A673 (cell line): ENCODE measurements at regions not wholly inside any gene's neighbourhood (a gene's known extent, or its start where the extent isn't known, plus 50 kb on each side); places are given as distances from the start of the nearest gene placed in this dataset.

ENCODE experiments used
- BruUV-seq: library from RNA; stranded (reverse); fragments of 400-500 nt; replicated peaks from 2 replicates; lab custom pipeline; 2021; lab: Mats Ljungman, UMichigan
- CTCF ChIA-PET: fragments of 300-600 bp; sonication (Branson Sonifier 250); formaldehyde crosslinking; loops from one replicate; lab custom pipeline; 2022; ENCODE audit warnings: antibody characterized with exemption; lab: Charles Lee
- POLR2A ChIA-PET: fragments of 300-600 bp; sonication (Branson Sonifier 250); formaldehyde crosslinking; loops from one replicate; lab custom pipeline; 2022; ENCODE audit warnings: antibody characterized with exemption; ENCODE audit not compliant: low non-redundant PET; lab: Charles Lee
- DNase-seq: peaks from one replicate; pipeline ENCODE4 v3.0.0-alpha.2; 2015; ENCODE audit warnings: low spot score
- H3K27ac ChIP-seq: fragments of 200-600 bp; sonication (generic); 2 replicates; pipeline ENCODE4 v1.5.1; 2016; ENCODE audit warnings: mixed run types, low read depth, mild to moderate bottlenecking, mixed read lengths, antibody characterized with exemption, low read length; ENCODE audit not compliant: poor library complexity, severe bottlenecking
- H3K27me3 ChIP-seq: fragments of 200-600 bp; sonication (generic); replicated peaks from 2 replicates; pipeline ENCODE4 v1.6.1; 2017; ENCODE audit warnings: mixed run types, low read depth, mild to moderate bottlenecking, mixed read lengths, antibody characterized with exemption, low read length; ENCODE audit not compliant: insufficient read depth, poor library complexity
- H3K36me3 ChIP-seq: fragments of 200-600 bp; sonication (generic); 2 replicates; pipeline ENCODE4 v1.6.1; 2016; ENCODE audit warnings: mixed run types, mild to moderate bottlenecking, mixed read lengths, antibody characterized with exemption, low read length; ENCODE audit not compliant: insufficient read depth, poor library complexity, severe bottlenecking
- H3K4me1 ChIP-seq: fragments of 200-600 bp; sonication (generic); 2 replicates; pipeline ENCODE4 v1.6.1; 2017; ENCODE audit warnings: mixed run types, mild to moderate bottlenecking, mixed read lengths, antibody characterized with exemption, low read length; ENCODE audit not compliant: insufficient read depth, poor library complexity, severe bottlenecking
- H3K4me3 ChIP-seq: fragments of 200-600 bp; sonication (generic); 2 replicates; pipeline ENCODE4 v1.5.1; 2016; ENCODE audit warnings: low read depth, mixed run types, mild to moderate bottlenecking, mixed read lengths, low read length; ENCODE audit not compliant: poor library complexity, severe bottlenecking
- H3K9me3 ChIP-seq: fragments of 200-600 bp; sonication (generic); 2 replicates; pipeline ENCODE4 v1.6.1; 2016; ENCODE audit warnings: mixed run types, low read depth, mild to moderate bottlenecking, mixed read lengths, antibody characterized with exemption, low read length; ENCODE audit not compliant: poor library complexity, severe bottlenecking
- CTCF ChIP-seq: fragments of 300-800, 200-600 bp; sonication (generic); conservative IDR thresholded peaks from 2 replicates; pipeline ENCODE4 v1.5.1; 2017; ENCODE audit warnings: low read depth, mild to moderate bottlenecking, antibody characterized with exemption, low read length, moderate library complexity, mixed read lengths
- EZH2 ChIP-seq: fragments of 200-600 bp; sonication (generic); IDR thresholded peaks from 2 replicates; pipeline ENCODE4 v1.6.1; 2017; ENCODE audit warnings: borderline replicate concordance, low read depth, mild to moderate bottlenecking, mixed read lengths, antibody characterized with exemption, low read length; ENCODE audit not compliant: poor library complexity, severe bottlenecking
- intact Hi-C: fragments of 100-400 bp; cut with micrococcal nuclease; formaldehyde crosslinking; loops from one replicate; pipeline ENCODE4 v1.10.0; 2022; ENCODE audit not compliant: unreplicated experiment

- DNase-seq: no peak
- H3K4me1 ChIP-seq: no peaks in the 10 kb centered on the region
- no peaks in the 10 kb centered on the region for H3K27me3 ChIP-seq
- CTCF ChIA-PET: no interaction called here
- TF ChIP-seq EZH2: no peak
- TF ChIP-seq CTCF: no peak
- no peak overlapping the region for H3K4me3 ChIP-seq
- H3K9me3 ChIP-seq: no peaks in the 10 kb centered on the region
- no peaks in the 10 kb centered on the region for H3K36me3 ChIP-seq
- POLR2A ChIA-PET: no interaction called here
- intact Hi-C loops: no loop called here
- no TSS peak for BruUV-seq
- H3K27ac ChIP-seq: no peak overlapping the region
These were observed 273.4 kb downstream of the EIPR1 start for GRCh38 chr2:3104261-3104660.

- intact Hi-C loops: no loop called here
- TF ChIP-seq CTCF (no peak), EZH2 (no peak)
- DNase-seq: no peak
- no peak overlapping the region for H3K27ac ChIP-seq
- H3K9me3 ChIP-seq: no peaks in the 10 kb centered on the region
- H3K27me3 ChIP-seq: no peaks in the 10 kb centered on the region
- H3K4me1 ChIP-seq: no peaks in the 10 kb centered on the region
- ChIA-PET CTCF (no interaction called here), POLR2A (no interaction called here)
- BruUV-seq: no TSS peak
- no peak overlapping the region for H3K4me3 ChIP-seq
- no peaks in the 10 kb centered on the region for H3K36me3 ChIP-seq
These were observed 274.6 kb downstream of the EIPR1 start for GRCh38 chr2:3102922-3103569.

- ChIA-PET CTCF (no interaction called here), POLR2A (no interaction called here)
- Histone ChIP-seq H3K4me1 (no peaks in the 10 kb centered on the region), H3K4me3 (no peak overlapping the region), H3K36me3 (no peaks in the 10 kb centered on the region), H3K27me3 (no peaks in the 10 kb centered on the region), H3K9me3 (no peaks in the 10 kb centered on the region), H3K27ac (no peak overlapping the region)
- intact Hi-C loops: no loop called here
- DNase-seq: no peak
- no peak for TF ChIP-seq EZH2
- no peak for TF ChIP-seq CTCF
- no TSS peak for BruUV-seq
These were observed 275.3 kb downstream of the EIPR1 start for GRCh38 chr2:3102081-3102921.
